ENCODE measurements at regions not wholly inside any gene's neighbourhood (a gene's known extent, or its start where the extent isn't known, plus 50 kb on each side); places are given as distances from the start of the nearest gene placed in this dataset.

DNA sequence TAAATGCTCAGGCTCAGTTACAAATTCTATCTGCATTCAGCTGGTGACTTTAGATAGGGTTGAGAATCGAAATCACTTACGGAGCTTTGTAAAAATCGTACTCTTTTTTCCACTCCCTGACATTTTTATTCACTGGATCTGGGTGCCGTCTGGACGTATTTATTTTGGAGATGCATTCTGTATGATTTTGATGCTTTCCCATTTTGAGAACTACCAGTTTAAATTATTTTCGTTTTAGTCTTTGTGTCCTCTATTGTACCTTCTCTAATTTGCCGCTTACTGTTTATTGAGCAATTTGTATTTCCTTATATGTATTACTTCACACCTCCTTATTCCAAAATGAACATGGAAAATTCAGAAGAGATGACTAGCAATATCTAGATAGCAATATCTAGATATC lies 96.2 kb downstream of the FASLG start:
- TF ChIP-seq CTCF (conservative IDR thresholded peaks at IDR 0.05) (no peak), ZFX (IDR thresholded peaks at IDR 0.05) (no peak)
